ENCODE measurements at regions not wholly inside any gene's neighbourhood (a gene's known extent, or its start where the extent isn't known, plus 50 kb on each side); places are given as distances from the start of the nearest gene placed in this dataset.

GRCh38 chr13:83508771-83509301, 373.4 kb downstream of the SLITRK1 start:
- BruUV-seq (replicated peaks) = no TSS peak
- Histone ChIP-seq H3K4me2 (ENCODE audit: low read length) (no peak overlapping the region), H3K4me1 (ENCODE audit: insufficient read depth, low read length, poor library complexity, severe bottlenecking) (no peaks in the 10 kb centered on the region), H4K20me1 (ENCODE audit: insufficient read depth, low read length) (no peaks in the 10 kb centered on the region), H3K9me3 (ENCODE audit: low read length) (no peaks in the 10 kb centered on the region), H3K9me2 (ENCODE audit: insufficient read depth, low read length) (no peaks in the 10 kb centered on the region), H3K79me2 (ENCODE audit: insufficient read depth, low read depth, low read length) (no peaks in the 10 kb centered on the region), H3K27ac (ENCODE audit: low read depth, low read length, poor library complexity, severe bottlenecking) (no peak overlapping the region), H2AFZ (ENCODE audit: low read length) (no peak overlapping the region), H3K4me3 (ENCODE audit: low read depth, low read length, poor library complexity, severe bottlenecking) (no peak overlapping the region), H3K36me3 (ENCODE audit: insufficient read depth, low read length) (no peaks in the 10 kb centered on the region)
- intact Hi-C loops (cut with micrococcal nuclease; ENCODE audit: unreplicated experiment) = no loop called here
- CTCF ChIA-PET (ENCODE audit: unreplicated experiment) = no interaction called here
- TF ChIP-seq, protein P1, sequence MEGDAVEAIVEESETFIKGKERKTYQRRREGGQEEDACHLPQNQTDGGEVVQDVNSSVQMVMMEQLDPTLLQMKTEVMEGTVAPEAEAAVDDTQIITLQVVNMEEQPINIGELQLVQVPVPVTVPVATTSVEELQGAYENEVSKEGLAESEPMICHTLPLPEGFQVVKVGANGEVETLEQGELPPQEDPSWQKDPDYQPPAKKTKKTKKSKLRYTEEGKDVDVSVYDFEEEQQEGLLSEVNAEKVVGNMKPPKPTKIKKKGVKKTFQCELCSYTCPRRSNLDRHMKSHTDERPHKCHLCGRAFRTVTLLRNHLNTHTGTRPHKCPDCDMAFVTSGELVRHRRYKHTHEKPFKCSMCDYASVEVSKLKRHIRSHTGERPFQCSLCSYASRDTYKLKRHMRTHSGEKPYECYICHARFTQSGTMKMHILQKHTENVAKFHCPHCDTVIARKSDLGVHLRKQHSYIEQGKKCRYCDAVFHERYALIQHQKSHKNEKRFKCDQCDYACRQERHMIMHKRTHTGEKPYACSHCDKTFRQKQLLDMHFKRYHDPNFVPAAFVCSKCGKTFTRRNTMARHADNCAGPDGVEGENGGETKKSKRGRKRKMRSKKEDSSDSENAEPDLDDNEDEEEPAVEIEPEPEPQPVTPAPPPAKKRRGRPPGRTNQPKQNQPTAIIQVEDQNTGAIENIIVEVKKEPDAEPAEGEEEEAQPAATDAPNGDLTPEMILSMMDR (conservative IDR thresholded peaks at IDR 0.05; ENCODE audit: low read length) = no peak
- no peak for TF ChIP-seq EZH2phosphoT487 (IDR thresholded peaks at IDR 0.05; ENCODE audit: borderline replicate concordance, low read depth, low read length)
- DNase-seq (ENCODE audit: low spot score) = no peak
- POLR2A ChIA-PET = interaction anchor here (0.7 kb wide), 1 partner anchor 80 kb away, joined by 3 read pairs; no protein-coding TSS in a partner anchor

- Histone ChIP-seq H3K4me1 (ENCODE audit: insufficient read depth, low read length, poor library complexity, severe bottlenecking) (no peaks in the 10 kb centered on the region), H4K20me1 (ENCODE audit: insufficient read depth, low read length) (no peaks in the 10 kb centered on the region), H3K79me2 (ENCODE audit: insufficient read depth, low read depth, low read length) (no peaks in the 10 kb centered on the region), H3K4me2 (ENCODE audit: low read length) (no peak overlapping the region), H3K4me3 (ENCODE audit: low read depth, low read length, poor library complexity, severe bottlenecking) (no peak overlapping the region), H3K9me3 (ENCODE audit: low read length) (no peaks in the 10 kb centered on the region), H3K9me2 (ENCODE audit: insufficient read depth, low read length) (no peaks in the 10 kb centered on the region), H3K27ac (ENCODE audit: low read depth, low read length, poor library complexity, severe bottlenecking) (no peak overlapping the region), H2AFZ (ENCODE audit: low read length) (no peak overlapping the region), H3K36me3 (ENCODE audit: insufficient read depth, low read length) (no peaks in the 10 kb centered on the region)
- intact Hi-C loops (cut with micrococcal nuclease; ENCODE audit: unreplicated experiment) = no loop called here
- ChIA-PET CTCF (ENCODE audit: unreplicated experiment) (no interaction called here), POLR2A (interaction anchor here (0.7 to 1.1 kb wide), 3 partner anchors 12 to 875 kb away, joined by 3 to 4 read pairs (median 3); no protein-coding TSS in a partner anchor)
- no TSS peak for BruUV-seq (replicated peaks)
- TF ChIP-seq, protein P1 (conservative IDR thresholded peaks at IDR 0.05; ENCODE audit: low read length) = no peak
- TF ChIP-seq EZH2phosphoT487 (IDR thresholded peaks at IDR 0.05; ENCODE audit: borderline replicate concordance, low read depth, low read length) = no peak
- no peak for DNase-seq (ENCODE audit: low spot score)
Measured at GRCh38 chr13:83503424-83503823, 378.9 kb downstream of the SLITRK1 start.

DNA sequence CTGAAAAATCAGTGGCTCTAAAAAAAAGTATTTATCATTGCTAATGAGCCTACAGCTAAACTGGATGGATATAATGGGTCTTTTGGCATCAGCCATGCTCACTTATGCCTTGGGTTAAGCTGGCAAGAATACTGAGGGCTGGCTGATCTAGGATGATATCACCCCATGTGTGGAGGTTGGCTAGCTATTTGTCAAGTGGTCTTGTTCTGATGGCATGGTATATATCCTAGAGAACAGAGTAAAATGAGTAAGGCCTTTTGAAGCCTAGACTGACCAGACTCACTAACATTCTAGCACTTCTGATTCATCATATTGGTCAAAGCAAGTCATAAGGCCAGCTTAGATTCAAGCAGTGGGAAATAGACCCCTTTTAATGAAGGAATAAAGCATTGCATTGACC, 383.0 kb downstream of the SLITRK1 start:
- no peak for DNase-seq (ENCODE audit: low spot score)
- TF ChIP-seq, protein P1 (conservative IDR thresholded peaks at IDR 0.05; ENCODE audit: low read length) = no peak
- no peak for TF ChIP-seq EZH2phosphoT487 (IDR thresholded peaks at IDR 0.05; ENCODE audit: borderline replicate concordance, low read depth, low read length)
- ChIA-PET POLR2A (no interaction called here), CTCF (ENCODE audit: unreplicated experiment) (no interaction called here)
- Histone ChIP-seq H3K4me3 (ENCODE audit: low read depth, low read length, poor library complexity, severe bottlenecking) (no peak overlapping the region), H3K9me2 (ENCODE audit: insufficient read depth, low read length) (no peaks in the 10 kb centered on the region), H3K4me1 (ENCODE audit: insufficient read depth, low read length, poor library complexity, severe bottlenecking) (no peaks in the 10 kb centered on the region), H3K4me2 (ENCODE audit: low read length) (no peak overlapping the region), H2AFZ (ENCODE audit: low read length) (no peak overlapping the region), H3K9me3 (ENCODE audit: low read length) (no peaks in the 10 kb centered on the region), H3K36me3 (ENCODE audit: insufficient read depth, low read length) (no peaks in the 10 kb centered on the region), H4K20me1 (ENCODE audit: insufficient read depth, low read length) (no peaks in the 10 kb centered on the region), H3K27ac (ENCODE audit: low read depth, low read length, poor library complexity, severe bottlenecking) (no peak overlapping the region), H3K79me2 (ENCODE audit: insufficient read depth, low read depth, low read length) (no peaks in the 10 kb centered on the region)
- BruUV-seq (replicated peaks) = no TSS peak
- intact Hi-C loops (cut with micrococcal nuclease; ENCODE audit: unreplicated experiment) = no loop called here
